ENCODE measurements at regions not wholly inside any gene's neighbourhood (a gene's known extent, or its start where the extent isn't known, plus 50 kb on each side); places are given as distances from the start of the nearest gene placed in this dataset.

GRCh38 chr2:120591572-120591971 is 144.1 kb upstream of the GLI2 start:
- TF ChIP-seq, protein P1, sequence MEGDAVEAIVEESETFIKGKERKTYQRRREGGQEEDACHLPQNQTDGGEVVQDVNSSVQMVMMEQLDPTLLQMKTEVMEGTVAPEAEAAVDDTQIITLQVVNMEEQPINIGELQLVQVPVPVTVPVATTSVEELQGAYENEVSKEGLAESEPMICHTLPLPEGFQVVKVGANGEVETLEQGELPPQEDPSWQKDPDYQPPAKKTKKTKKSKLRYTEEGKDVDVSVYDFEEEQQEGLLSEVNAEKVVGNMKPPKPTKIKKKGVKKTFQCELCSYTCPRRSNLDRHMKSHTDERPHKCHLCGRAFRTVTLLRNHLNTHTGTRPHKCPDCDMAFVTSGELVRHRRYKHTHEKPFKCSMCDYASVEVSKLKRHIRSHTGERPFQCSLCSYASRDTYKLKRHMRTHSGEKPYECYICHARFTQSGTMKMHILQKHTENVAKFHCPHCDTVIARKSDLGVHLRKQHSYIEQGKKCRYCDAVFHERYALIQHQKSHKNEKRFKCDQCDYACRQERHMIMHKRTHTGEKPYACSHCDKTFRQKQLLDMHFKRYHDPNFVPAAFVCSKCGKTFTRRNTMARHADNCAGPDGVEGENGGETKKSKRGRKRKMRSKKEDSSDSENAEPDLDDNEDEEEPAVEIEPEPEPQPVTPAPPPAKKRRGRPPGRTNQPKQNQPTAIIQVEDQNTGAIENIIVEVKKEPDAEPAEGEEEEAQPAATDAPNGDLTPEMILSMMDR (IDR thresholded peaks at IDR 0.05): no peak

DNA sequence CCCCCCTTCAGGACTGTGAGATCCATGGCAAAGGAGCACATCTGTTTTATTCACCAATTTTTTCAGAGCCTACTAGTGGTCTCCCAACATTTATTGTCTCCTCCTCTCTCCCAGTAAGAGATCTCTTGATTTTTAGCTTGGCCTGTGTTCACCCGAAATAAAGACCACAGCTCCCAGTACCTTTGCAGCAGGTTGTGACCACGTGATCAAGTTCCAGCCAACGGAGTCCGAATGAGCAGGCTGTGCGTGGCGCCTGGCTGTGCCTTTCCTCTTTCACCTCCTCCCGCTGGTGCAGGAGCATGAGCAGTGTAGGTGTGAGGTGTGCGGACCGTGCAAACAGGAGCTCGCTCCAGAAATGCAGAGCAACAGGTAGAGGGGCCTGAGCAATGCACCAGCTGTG is 143.6 kb upstream of the GLI2 start:
- TF ChIP-seq, protein P1 (IDR thresholded peaks at IDR 0.05): no peak

- TF ChIP-seq, protein P1 (IDR thresholded peaks at IDR 0.05): no peak
Observed at GRCh38 chr2:120593921-120594686, 141.6 kb upstream of the GLI2 start.

- TF ChIP-seq, protein P1 (IDR thresholded peaks at IDR 0.05): no peak
Observed at GRCh38 chr2:120594856-120595685, 140.6 kb upstream of the GLI2 start.

DNA sequence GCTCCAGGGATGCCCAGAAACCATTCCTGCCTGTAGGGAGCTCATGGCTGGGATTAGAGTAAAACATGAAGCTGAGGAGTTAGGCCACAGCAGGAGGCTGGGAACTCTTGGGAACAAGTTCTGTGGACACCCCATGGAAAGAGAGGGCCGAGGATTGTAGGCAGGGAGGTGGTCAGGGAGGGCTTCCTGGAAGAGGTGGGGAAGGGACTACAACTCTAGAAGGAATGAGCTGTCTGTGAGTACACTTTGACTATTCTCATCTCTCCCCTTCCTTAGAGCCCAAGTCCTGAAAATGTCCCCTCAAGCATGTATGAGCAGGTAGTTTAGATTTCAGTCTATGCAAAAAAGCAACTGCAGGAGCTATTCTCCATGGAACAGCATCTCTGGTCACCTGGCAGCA is 139.9 kb upstream of the GLI2 start:
- TF ChIP-seq, protein P1 (IDR thresholded peaks at IDR 0.05): no peak

GRCh38 chr2:120596191-120596811 is 139.4 kb upstream of the GLI2 start:
- TF ChIP-seq, protein P1 (IDR thresholded peaks at IDR 0.05): no peak

DNA sequence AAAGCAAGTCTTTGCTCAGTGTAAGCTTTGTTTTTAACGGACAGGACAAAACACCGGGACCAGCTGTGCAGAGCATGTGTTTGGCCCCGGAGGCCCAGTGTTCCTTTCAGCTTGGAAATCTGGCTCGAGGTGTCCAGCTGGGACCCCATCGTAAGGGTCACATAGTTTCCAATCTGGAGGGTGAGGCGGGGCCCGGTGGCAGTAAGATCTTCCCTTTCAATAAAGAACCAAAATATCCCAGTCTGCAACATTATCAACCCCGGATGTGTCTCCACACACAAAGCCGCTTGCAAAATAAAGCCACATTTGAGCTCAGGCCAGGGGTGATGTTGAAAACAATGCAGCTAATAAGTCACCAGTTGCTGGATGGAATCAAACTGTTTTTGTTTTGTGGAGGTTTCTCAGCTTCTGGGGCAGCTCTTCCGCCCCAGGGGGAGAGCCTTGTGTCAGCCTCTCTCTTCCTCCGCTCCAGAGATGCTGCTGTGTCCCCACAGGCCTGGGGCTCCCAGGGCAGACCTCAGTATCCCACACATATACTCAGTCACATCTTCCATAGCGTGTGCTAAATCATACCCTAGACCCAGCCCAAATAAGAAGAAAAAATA is 138.6 kb upstream of the GLI2 start:
- TF ChIP-seq, protein P1 (IDR thresholded peaks at IDR 0.05): no peak
